ENCODE measurements at regions not wholly inside any gene's neighbourhood (a gene's known extent, or its start where the extent isn't known, plus 50 kb on each side); places are given as distances from the start of the nearest gene placed in this dataset.

GRCh38 chr2:209074711-209075110, 349.1 kb upstream of the MAP2 start:
- TF ChIP-seq CTCF (conservative IDR thresholded peaks at IDR 0.05) (no peak), EZH2 (IDR thresholded peaks at IDR 0.05; ENCODE audit: low read depth) (no peak)
